K562 (cell line): ENCODE measurements at regions not wholly inside any gene's neighbourhood (a gene's known extent, or its start where the extent isn't known, plus 50 kb on each side); places are given as distances from the start of the nearest gene placed in this dataset.

ENCODE experiments used
- DNMT1 ChIP-seq: fragments of 450-650 bp; IDR thresholded peaks from 2 replicates; pipeline ENCODE4 v1.6.1; 2016; ENCODE audit warnings: antibody characterized with exemption, mild to moderate bottlenecking
- HSF4 ChIP-seq: fragments of 250-450 bp; sonication (Bioruptor Pico); IDR thresholded peaks from 2 replicates; pipeline ENCODE4 v2.1.2; 2022; ENCODE audit warnings: mild to moderate bottlenecking, moderate library complexity, borderline replicate concordance
- MAFF ChIP-seq: IDR thresholded peaks from 2 replicates; pipeline ENCODE4 v1.6.1; 2012; ENCODE audit warnings: low read length, improper control_type of control experiment
- NR0B1 ChIP-seq: fragments of 450-650 bp; IDR thresholded peaks from one replicate; pipeline ENCODE4 v1.6.1; 2018; ENCODE audit warnings: mild to moderate bottlenecking, moderate library complexity; ENCODE audit not compliant: partially characterized antibody
- NR1H2 ChIP-seq: sonication (generic); formaldehyde crosslinking; IDR thresholded peaks from 2 replicates; pipeline ENCODE4 v1.4.0; 2020; ENCODE audit warnings: mild to moderate bottlenecking, missing genetic modification reagents
- PHF20 ChIP-seq: fragments of 450-650 bp; IDR thresholded peaks from 2 replicates; pipeline ENCODE4 v1.6.1; 2018; ENCODE audit not compliant: partially characterized antibody
- POLR2AphosphoS2 ChIP-seq: IDR thresholded peaks from 2 replicates; pipeline ENCODE4 v1.6.1; 2012; ENCODE audit warnings: low read length, improper control_type of control experiment
- RAD21 ChIP-seq, 2 experiments: fragments of 250-450 bp in 1 of 2; fragments of 450-650 bp in 1 of 2; sonication (Bioruptor Pico) in 1 of 2; formaldehyde crosslinking in 1 of 2; IDR thresholded peaks in 1 of 2; conservative IDR thresholded peaks in 1 of 2; 2 replicates each; pipeline versions ENCODE4 v1.4.0 to v1.8.0; 2020 to 2022; ENCODE audit warnings: mild to moderate bottlenecking in 2 of 2, moderate library complexity in 1 of 2
- RBM17 ChIP-seq: fragments of 200-400 bp; formaldehyde crosslinking; IDR thresholded peaks from 2 replicates; pipeline ENCODE4 v1.6.1; 2017; ENCODE audit warnings: low read depth, mild to moderate bottlenecking, low read length, borderline replicate concordance
- SAFB ChIP-seq: fragments of 200-400 bp; formaldehyde crosslinking; IDR thresholded peaks from 2 replicates; pipeline ENCODE4 v1.6.1; 2017; ENCODE audit warnings: low read depth, low read length, borderline replicate concordance
- TAF1 ChIP-seq: IDR thresholded peaks from 2 replicates; pipeline ENCODE4 v1.6.1; 2011; ENCODE audit warnings: mild to moderate bottlenecking, low read length, moderate library complexity; ENCODE audit not compliant: insufficient read depth, control insufficient read depth, severe bottlenecking; ENCODE audit errors: extremely low read depth
- TCF7L2 ChIP-seq: fragments of 150-350 bp; IDR thresholded peaks from 2 replicates; pipeline ENCODE4 v1.6.1; 2016; ENCODE audit warnings: low read depth, mild to moderate bottlenecking, low read length, moderate library complexity
- U2AF1 ChIP-seq: fragments of 200-400 bp; formaldehyde crosslinking; optimal IDR thresholded peaks from 2 replicates; pipeline ENCODE3; 2017; ENCODE audit warnings: mild to moderate bottlenecking, low read depth, low read length, moderate library complexity
- USF2 ChIP-seq: sonication (generic); formaldehyde crosslinking; IDR thresholded peaks from 2 replicates; pipeline ENCODE4 v1.5.0; 2020; ENCODE audit warnings: missing genetic modification reagents
- ZNF609 ChIP-seq: sonication (generic); formaldehyde crosslinking; IDR thresholded peaks from 2 replicates; pipeline ENCODE4 v1.8.1; 2023; ENCODE audit warnings: missing genetic modification reagents, mild to moderate bottlenecking, borderline replicate concordance
- ZNF75A ChIP-seq: fragments of 450-650 bp; formaldehyde crosslinking; IDR thresholded peaks from 2 replicates; pipeline ENCODE4 v1.4.0; 2020; ENCODE audit warnings: mild to moderate bottlenecking

GRCh38 chr6:27547157-27548075 is 74.5 kb upstream of the ZNF184 start (continued):
- TF ChIP-seq ZNF609 (no peak), ZNF75A (CRISPR knock-in tag) (no peak), NR0B1 (no peak), TAF1 (no peak), NR1H2 (CRISPR knock-in tag) (no peak), U2AF1 (no peak), TCF7L2 (no peak), MAFF (0 out of 2 replicates have a peak, but pooled peaks have one; percentile 1), DNMT1 (no peak), PHF20 (no peak), USF2 (CRISPR knock-in tag) (no peak), RBM17 (no peak), HSF4 (CRISPR knock-in tag) (no peak), POLR2AphosphoS2 (no peak), RAD21 (CRISPR knock-in tag; conservative IDR thresholded peaks at IDR 0.05 in 1 of 2, IDR thresholded peaks at IDR 0.05 in 1 of 2) (0 out of 4 replicates have a peak, but pooled peaks of 1 of the 2 experiments have one; percentile 4), SAFB (no peak)
